ENCODE measurements at regions not wholly inside any gene's neighbourhood (a gene's known extent, or its start where the extent isn't known, plus 50 kb on each side); places are given as distances from the start of the nearest gene placed in this dataset.

DNA sequence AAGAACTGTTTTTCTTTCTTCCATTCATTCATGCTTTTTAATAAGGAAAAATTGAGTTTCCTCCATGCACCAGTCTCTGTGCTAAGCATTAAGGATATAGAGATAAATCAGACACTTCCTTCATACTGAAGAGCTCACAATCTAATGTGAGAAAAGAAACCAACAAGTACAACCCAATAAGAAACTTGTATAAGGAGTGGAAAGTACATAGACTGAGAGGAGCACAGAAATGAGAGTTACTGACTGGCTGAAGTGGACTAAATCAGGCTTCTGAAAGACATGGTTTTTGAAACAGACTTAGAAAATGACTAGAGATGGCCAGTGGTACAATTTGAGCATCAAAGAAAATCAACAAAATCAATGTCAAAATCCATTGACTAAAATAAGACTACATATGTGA, 524.4 kb downstream of the PLPP3 start:
- TF ChIP-seq CTCF (IDR thresholded peaks at IDR 0.05) = no peak
- TF ChIP-seq POLR2A (IDR thresholded peaks at IDR 0.05) = no peak
